ACC112 (cell line): ENCODE measurements at regions not wholly inside any gene's neighbourhood (a gene's known extent, or its start where the extent isn't known, plus 50 kb on each side); places are given as distances from the start of the nearest gene placed in this dataset.
"Not testable (repeated sequence)": the region's sequence is repeated elsewhere in the genome, so short reads cannot be mapped to it uniquely, and the experiment has no call there.

Experiments used
- H2AFZ ChIP-seq: fragments of 200-600 bp; sonication (generic); one replicate; pipeline ENCODE4 v1.6.0; 2017; ENCODE audit warnings: antibody characterized with exemption, low read length; ENCODE audit not compliant: unreplicated experiment
- H3K27ac ChIP-seq: fragments of 200-600 bp; sonication (generic); 2 replicates; pipeline ENCODE4 v1.5.1; 2014; ENCODE audit warnings: low read depth, mild to moderate bottlenecking, antibody characterized with exemption, low read length, moderate library complexity
- H3K27me3 ChIP-seq: fragments of 200-600 bp; sonication (generic); 2 replicates; pipeline ENCODE4 v1.6.1; 2014; ENCODE audit warnings: mild to moderate bottlenecking, antibody characterized with exemption, low read length, moderate library complexity, mixed read lengths; ENCODE audit not compliant: insufficient read depth
- H3K36me3 ChIP-seq: fragments of 200-600 bp; sonication (generic); 2 replicates; pipeline ENCODE4 v1.6.1; 2016; ENCODE audit warnings: mild to moderate bottlenecking, antibody characterized with exemption, low read length, moderate library complexity, mixed read lengths; ENCODE audit not compliant: insufficient read depth
- H3K4me1 ChIP-seq: fragments of 200-600 bp; sonication (generic); one replicate; pipeline ENCODE4 v1.6.1; 2016; ENCODE audit warnings: low read length, mixed read lengths; ENCODE audit not compliant: insufficient read depth, unreplicated experiment, control insufficient read depth
- H3K4me3 ChIP-seq: fragments of 200-600 bp; sonication (generic); 2 replicates; pipeline ENCODE4 v1.5.1; 2014; ENCODE audit warnings: mild to moderate bottlenecking, low read depth, low read length
- H3K79me2 ChIP-seq: fragments of 200-600 bp; sonication (generic); one replicate; pipeline ENCODE4 v1.6.0; 2016; ENCODE audit warnings: low read length; ENCODE audit not compliant: control insufficient read depth, unreplicated experiment, insufficient read depth

DNA sequence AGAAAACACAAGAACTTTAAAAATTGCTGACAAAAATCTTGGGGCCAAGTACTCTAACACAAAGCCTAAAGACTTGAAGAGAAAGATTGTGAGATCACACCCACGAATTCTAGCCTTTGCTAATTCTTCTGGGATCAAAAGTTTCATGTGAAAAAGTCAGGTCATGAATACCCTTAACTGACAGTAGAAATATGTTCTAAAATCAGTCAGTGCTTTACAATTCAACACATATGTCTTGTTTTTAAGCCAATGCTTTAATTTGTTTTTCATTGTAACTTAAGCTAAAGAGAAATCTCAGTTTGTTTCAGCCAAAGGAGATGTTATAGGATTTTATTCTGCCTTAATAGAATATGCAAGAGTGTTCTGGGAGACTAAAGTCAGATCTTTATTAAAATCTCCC is 78.2 kb upstream of the PLEKHG1 start:
- Histone ChIP-seq H2AFZ (no peak overlapping the region), H3K79me2 (no peaks in the 10 kb centered on the region), H3K36me3 (no peaks in the 10 kb centered on the region), H3K27ac (no peak overlapping the region), H3K4me3 (no peak overlapping the region), H3K4me1 (no peaks in the 10 kb centered on the region), H3K27me3 (0 out of 2 replicates have a peak, but pooled peaks cover 3% of the 10 kb centered on the region)

DNA sequence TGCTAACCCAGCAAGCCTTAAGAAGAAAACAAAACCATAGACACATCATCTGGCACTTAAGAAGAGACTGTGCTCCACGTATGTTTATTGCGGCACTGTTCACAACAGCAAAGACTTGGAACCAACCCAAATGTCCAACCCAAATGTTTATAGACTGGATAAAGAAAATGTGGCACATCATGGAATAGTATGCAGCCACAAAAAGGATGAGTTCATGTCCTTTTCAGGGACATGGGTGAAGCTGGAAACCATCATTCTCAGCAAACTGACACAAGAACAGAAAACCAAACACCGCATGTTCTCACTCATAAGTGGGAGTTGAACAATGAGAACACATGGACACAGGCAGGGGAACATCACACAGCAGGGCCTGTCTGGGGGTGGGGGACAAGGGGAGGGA is 76.5 kb upstream of the PLEKHG1 start:
- not testable (repeated sequence) for H3K4me3 ChIP-seq, H3K79me2 ChIP-seq, H3K36me3 ChIP-seq, H3K4me1 ChIP-seq, H3K27me3 ChIP-seq, H2AFZ ChIP-seq, H3K27ac ChIP-seq

DNA sequence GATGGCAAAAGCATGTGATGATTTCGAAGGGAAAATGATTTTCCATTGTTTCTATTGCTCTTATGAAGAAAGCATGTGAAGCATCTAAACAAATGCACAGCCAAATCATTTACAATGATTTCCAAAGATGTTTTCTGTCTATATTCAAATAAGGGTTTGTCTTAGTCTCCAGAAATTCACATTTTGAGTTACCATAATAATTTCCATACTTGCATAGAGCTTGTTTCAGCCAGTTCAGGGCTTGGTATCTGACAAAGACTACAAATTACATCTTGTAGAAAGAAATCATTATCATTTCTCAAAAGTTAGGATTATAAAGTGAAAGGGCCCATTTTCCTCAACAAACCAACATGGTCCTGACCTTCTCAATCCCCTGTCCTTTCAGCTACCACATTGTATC is 74.4 kb upstream of the PLEKHG1 start:
- 0 out of 2 replicates have a peak, but pooled peaks cover 3% of the 10 kb centered on the region for H3K27me3 ChIP-seq
- no peak overlapping the region for H2AFZ ChIP-seq
- H3K27ac ChIP-seq, result no peak overlapping the region
- no peaks in the 10 kb centered on the region for H3K79me2 ChIP-seq
- no peaks in the 10 kb centered on the region for H3K36me3 ChIP-seq
- no peaks in the 10 kb centered on the region for H3K4me1 ChIP-seq
- H3K4me3 ChIP-seq, result no peak overlapping the region

- peaks cover 7% of the 10 kb centered on the region; the same call in 1 of the 2 replicates for H3K27me3 ChIP-seq
- H3K27ac ChIP-seq, result no peak overlapping the region
These were observed 72.6 kb upstream of the PLEKHG1 start for GRCh38 chr6:150527100-150527499.

GRCh38 chr6:150528648-150529285 is 70.9 kb upstream of the PLEKHG1 start:
- H3K36me3 ChIP-seq, result no peaks in the 10 kb centered on the region
- H2AFZ ChIP-seq, result no peak overlapping the region
- H3K4me3 ChIP-seq, result no peak overlapping the region
- H3K79me2 ChIP-seq, result no peaks in the 10 kb centered on the region
- H3K27me3 ChIP-seq, result peaks cover 11% of the 10 kb centered on the region; the same call in 1 of the 2 replicates
- H3K27ac ChIP-seq, result no peak overlapping the region
- H3K4me1 ChIP-seq, result no peaks in the 10 kb centered on the region

More at GRCh38 chr6:150527100-150527499, 72.6 kb upstream of the PLEKHG1 start:
- Histone ChIP-seq H2AFZ (no peak overlapping the region), H3K36me3 (no peaks in the 10 kb centered on the region), H3K4me1 (no peaks in the 10 kb centered on the region), H3K79me2 (no peaks in the 10 kb centered on the region), H3K4me3 (no peak overlapping the region)

- H3K27ac ChIP-seq, result no peak overlapping the region
- H3K79me2 ChIP-seq, result no peaks in the 10 kb centered on the region
- H3K27me3 ChIP-seq, result peaks cover 13% of the 10 kb centered on the region; the same call in 1 of the 2 replicates
- no peaks in the 10 kb centered on the region for H3K36me3 ChIP-seq
- H3K4me3 ChIP-seq, result no peak overlapping the region
- H2AFZ ChIP-seq, result no peak overlapping the region
- no peaks in the 10 kb centered on the region for H3K4me1 ChIP-seq
These were observed 70.0 kb upstream of the PLEKHG1 start for GRCh38 chr6:150529646-150530045.

- Histone ChIP-seq H3K4me1 (no peaks in the 10 kb centered on the region), H3K27ac (no peak overlapping the region), H3K4me3 (no peak overlapping the region), H3K27me3 (peaks cover 30% of the 10 kb centered on the region; the same call in 1 of the 2 replicates), H3K36me3 (no peaks in the 10 kb centered on the region), H3K79me2 (no peaks in the 10 kb centered on the region), H2AFZ (no peak overlapping the region)
These were observed 67.7 kb upstream of the PLEKHG1 start for GRCh38 chr6:150531957-150532356.

- no peak overlapping the region for H2AFZ ChIP-seq
- H3K79me2 ChIP-seq, result no peaks in the 10 kb centered on the region
- H3K4me1 ChIP-seq, result no peaks in the 10 kb centered on the region
- H3K36me3 ChIP-seq, result no peaks in the 10 kb centered on the region
- no peak overlapping the region for H3K4me3 ChIP-seq
- H3K27ac ChIP-seq, result no peak overlapping the region
- H3K27me3 ChIP-seq, result peaks cover 49% of the 10 kb centered on the region
These were observed 65.1 kb upstream of the PLEKHG1 start for GRCh38 chr6:150534553-150534952.

- no peaks in the 10 kb centered on the region for H3K36me3 ChIP-seq
- H3K4me1 ChIP-seq, result no peaks in the 10 kb centered on the region
- no peak overlapping the region for H3K4me3 ChIP-seq
- no peak overlapping the region for H2AFZ ChIP-seq
- no peaks in the 10 kb centered on the region for H3K79me2 ChIP-seq
- no peak overlapping the region for H3K27ac ChIP-seq
- peaks cover 55% of the 10 kb centered on the region for H3K27me3 ChIP-seq
These were observed 64.4 kb upstream of the PLEKHG1 start for GRCh38 chr6:150535151-150535804.

- H3K27ac ChIP-seq, result no peak overlapping the region
These were observed 63.9 kb upstream of the PLEKHG1 start for GRCh38 chr6:150535818-150536220.

DNA sequence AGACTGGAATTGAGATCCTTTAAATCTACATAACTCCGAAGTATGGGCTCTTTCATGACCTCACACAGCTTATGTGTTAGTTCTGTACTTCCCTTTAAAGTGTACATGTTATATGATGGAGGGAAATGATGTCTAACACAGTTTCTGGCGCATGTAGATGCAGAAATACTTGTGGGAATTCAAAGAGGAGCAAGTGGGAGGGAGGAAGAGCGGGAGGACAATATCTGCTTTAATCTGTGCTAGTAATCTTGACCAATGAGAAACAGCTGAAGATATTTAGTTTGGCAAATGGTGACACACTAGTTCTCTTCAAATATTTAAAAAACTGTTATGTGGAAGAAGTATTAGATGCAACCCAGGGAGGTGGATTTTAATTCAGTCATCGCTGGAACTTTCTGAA is 62.9 kb upstream of the PLEKHG1 start:
- Histone ChIP-seq H3K27me3 (peaks cover 54% of the 10 kb centered on the region), H3K4me3 (no peak overlapping the region), H3K36me3 (no peaks in the 10 kb centered on the region), H3K27ac (no peak overlapping the region), H3K79me2 (no peaks in the 10 kb centered on the region), H3K4me1 (no peaks in the 10 kb centered on the region), H2AFZ (no peak overlapping the region)

More at GRCh38 chr6:150535818-150536220, 63.9 kb upstream of the PLEKHG1 start:
- Histone ChIP-seq H3K79me2 (no peaks in the 10 kb centered on the region), H3K4me3 (no peak overlapping the region), H3K36me3 (no peaks in the 10 kb centered on the region), H2AFZ (no peak overlapping the region), H3K27me3 (peaks cover 54% of the 10 kb centered on the region), H3K4me1 (no peaks in the 10 kb centered on the region)
